SU-DHL-6 (cell line): ENCODE measurements at regions not wholly inside any gene's neighbourhood (a gene's known extent, or its start where the extent isn't known, plus 50 kb on each side); places are given as distances from the start of the nearest gene placed in this dataset.

ENCODE experiments used
- H2AFZ ChIP-seq: fragments of 200-600 bp; sonication (generic); 2 replicates; pipeline ENCODE4 v1.6.1; 2014; ENCODE audit warnings: low read depth, mild to moderate bottlenecking, moderate library complexity, mixed read lengths, antibody characterized with exemption, low read length; ENCODE audit not compliant: severe bottlenecking
- H3F3A ChIP-seq: fragments of 200-600 bp; shearing (Covaris generic); 2 replicates; pipeline ENCODE4 v1.6.0; 2016; ENCODE audit warnings: antibody characterized with exemption, mild to moderate bottlenecking; ENCODE audit not compliant: insufficient read depth
- H3K27ac ChIP-seq: fragments of 200-600 bp; sonication (generic); 2 replicates; pipeline ENCODE4 v1.5.1; 2016; ENCODE audit warnings: low read depth, mild to moderate bottlenecking, low read length, moderate library complexity, mixed read lengths
- H3K27me3 ChIP-seq: fragments of 200-600 bp; sonication (generic), shearing (Covaris generic); 2 replicates; pipeline ENCODE4 v1.6.0; 2014; ENCODE audit warnings: mild to moderate bottlenecking, low read length
- H3K36me3 ChIP-seq: fragments of 200-600 bp; sonication (generic); 2 replicates; pipeline ENCODE4 v1.6.1; 2014; ENCODE audit warnings: mild to moderate bottlenecking, low read length, mixed read lengths
- H3K4me2 ChIP-seq: fragments of 300-600, 200-600 bp; shearing (Covaris generic), sonication (generic); 2 replicates; pipeline ENCODE4 v1.6.0; 2014; ENCODE audit warnings: low read length, low read depth, mild to moderate bottlenecking; ENCODE audit not compliant: poor library complexity, severe bottlenecking
- H3K4me3 ChIP-seq: fragments of 200-600 bp; sonication (generic); 2 replicates; pipeline ENCODE4 v1.5.1; 2014; ENCODE audit warnings: antibody characterized with exemption, low read length, mild to moderate bottlenecking, mixed read lengths; ENCODE audit not compliant: insufficient read depth, poor library complexity, severe bottlenecking
- H3K79me2 ChIP-seq: fragments of 200-600 bp; sonication (generic); 2 replicates; pipeline ENCODE4 v1.6.1; 2014; ENCODE audit warnings: mild to moderate bottlenecking, low read length, moderate library complexity; ENCODE audit not compliant: insufficient read depth
- H3K9ac ChIP-seq: fragments of 200-600 bp; sonication (generic); 2 replicates; pipeline ENCODE4 v1.7.0; 2014; ENCODE audit warnings: mild to moderate bottlenecking, low read length
- H3K9me2 ChIP-seq: fragments of 200-600 bp; sonication (generic); replicated peaks from 2 replicates; pipeline ENCODE4 v1.6.1; 2014; ENCODE audit warnings: low read length; ENCODE audit not compliant: insufficient read depth
- H3K9me3 ChIP-seq: fragments of 200-600 bp; sonication (generic); 2 replicates; pipeline ENCODE4 v1.6.1; 2014; ENCODE audit warnings: low read length, mixed read lengths; ENCODE audit not compliant: insufficient read depth
- H4K20me1 ChIP-seq: fragments of 200-600 bp; sonication (generic); 2 replicates; pipeline ENCODE4 v1.6.1; 2014; ENCODE audit warnings: low read depth, mild to moderate bottlenecking, antibody characterized with exemption, low read length, moderate library complexity, mixed read lengths
- EZH2phosphoT487 ChIP-seq: fragments of 200-600 bp; sonication (generic), shearing (Covaris generic); conservative IDR thresholded peaks from 2 replicates; pipeline ENCODE4 v1.6.1; 2018; ENCODE audit warnings: mild to moderate bottlenecking, antibody characterized with exemption, low read length, moderate library complexity, mixed read lengths
- TF ChIP-seq, protein P1 (sequence below): fragments of 200-600 bp; sonication (generic); IDR thresholded peaks from one replicate; pipeline ENCODE4 v1.5.1; 2017; ENCODE audit warnings: antibody characterized with exemption, mild to moderate bottlenecking, low read length, moderate library complexity; ENCODE audit not compliant: insufficient read depth, poor library complexity, severe bottlenecking

- H4K20me1 ChIP-seq: no peaks in the 10 kb centered on the region
- H3F3A ChIP-seq: no peaks in the 10 kb centered on the region
- H3K4me2 ChIP-seq: no peak overlapping the region
- TF ChIP-seq, protein P1, sequence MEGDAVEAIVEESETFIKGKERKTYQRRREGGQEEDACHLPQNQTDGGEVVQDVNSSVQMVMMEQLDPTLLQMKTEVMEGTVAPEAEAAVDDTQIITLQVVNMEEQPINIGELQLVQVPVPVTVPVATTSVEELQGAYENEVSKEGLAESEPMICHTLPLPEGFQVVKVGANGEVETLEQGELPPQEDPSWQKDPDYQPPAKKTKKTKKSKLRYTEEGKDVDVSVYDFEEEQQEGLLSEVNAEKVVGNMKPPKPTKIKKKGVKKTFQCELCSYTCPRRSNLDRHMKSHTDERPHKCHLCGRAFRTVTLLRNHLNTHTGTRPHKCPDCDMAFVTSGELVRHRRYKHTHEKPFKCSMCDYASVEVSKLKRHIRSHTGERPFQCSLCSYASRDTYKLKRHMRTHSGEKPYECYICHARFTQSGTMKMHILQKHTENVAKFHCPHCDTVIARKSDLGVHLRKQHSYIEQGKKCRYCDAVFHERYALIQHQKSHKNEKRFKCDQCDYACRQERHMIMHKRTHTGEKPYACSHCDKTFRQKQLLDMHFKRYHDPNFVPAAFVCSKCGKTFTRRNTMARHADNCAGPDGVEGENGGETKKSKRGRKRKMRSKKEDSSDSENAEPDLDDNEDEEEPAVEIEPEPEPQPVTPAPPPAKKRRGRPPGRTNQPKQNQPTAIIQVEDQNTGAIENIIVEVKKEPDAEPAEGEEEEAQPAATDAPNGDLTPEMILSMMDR: no peak
- TF ChIP-seq EZH2phosphoT487: no peak
- no peaks in the 10 kb centered on the region for H3K79me2 ChIP-seq
- no peaks in the 10 kb centered on the region for H3K36me3 ChIP-seq
- no peaks in the 10 kb centered on the region for H3K27me3 ChIP-seq
- H3K9me3 ChIP-seq: no peaks in the 10 kb centered on the region
- no peak overlapping the region for H3K27ac ChIP-seq
- H3K9me2 ChIP-seq: no peaks in the 10 kb centered on the region
- no peak overlapping the region for H2AFZ ChIP-seq
- no peak overlapping the region for H3K9ac ChIP-seq
- no peak overlapping the region for H3K4me3 ChIP-seq
These were observed 367.6 kb downstream of the CDH11 start for GRCh38 chr16:64754279-64754678.

DNA sequence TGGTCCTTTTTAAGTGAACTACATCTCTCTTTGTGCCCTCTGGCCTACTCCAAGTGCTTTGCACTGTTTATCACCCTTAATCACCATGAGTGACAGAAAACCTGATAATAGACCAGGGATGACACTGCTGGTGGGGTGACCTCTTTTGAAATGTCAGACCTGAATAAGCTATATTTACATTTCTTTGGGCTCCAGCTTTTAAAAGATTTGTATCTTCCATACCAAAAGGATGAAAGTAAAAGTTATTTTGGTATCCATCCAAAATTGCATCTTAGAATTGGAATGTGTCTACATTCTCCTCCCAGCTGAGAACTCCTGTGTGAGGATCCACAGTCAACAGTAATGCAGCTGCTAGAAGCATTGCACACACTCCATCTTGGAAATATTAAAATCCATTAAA is 370.0 kb downstream of the CDH11 start:
- Histone ChIP-seq H3F3A (no peaks in the 10 kb centered on the region), H3K4me2 (no peak overlapping the region), H2AFZ (no peak overlapping the region), H3K4me3 (no peak overlapping the region), H3K79me2 (no peaks in the 10 kb centered on the region), H3K9me3 (no peaks in the 10 kb centered on the region), H3K27me3 (no peaks in the 10 kb centered on the region), H3K27ac (no peak overlapping the region), H3K9me2 (no peaks in the 10 kb centered on the region), H3K9ac (no peak overlapping the region), H4K20me1 (no peaks in the 10 kb centered on the region), H3K36me3 (no peaks in the 10 kb centered on the region)
- TF ChIP-seq EZH2phosphoT487: no peak
- TF ChIP-seq, protein P1: no peak

DNA sequence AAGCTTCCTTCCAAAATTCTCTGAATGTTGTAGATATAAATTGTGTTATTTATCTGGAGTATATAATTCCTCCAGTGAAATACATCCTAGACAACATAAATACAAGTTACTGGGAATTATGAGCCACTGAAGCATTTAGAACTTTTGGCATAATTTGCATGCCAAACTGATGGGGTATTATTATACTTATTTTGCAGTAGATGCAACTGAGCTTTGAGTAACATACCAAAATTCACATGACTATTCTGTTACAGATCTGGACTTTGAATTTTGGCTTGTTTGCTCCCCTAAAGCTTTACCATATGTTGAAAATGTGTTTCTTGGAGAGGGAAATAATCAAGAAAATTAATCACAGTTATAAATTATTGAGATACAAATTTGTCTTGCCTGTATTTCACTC is 372.5 kb downstream of the CDH11 start:
- TF ChIP-seq, protein P1: no peak
- TF ChIP-seq EZH2phosphoT487: no peak
- H3K4me2 ChIP-seq: no peak overlapping the region
- H3K9me3 ChIP-seq: no peaks in the 10 kb centered on the region
- no peaks in the 10 kb centered on the region for H3K9me2 ChIP-seq
- H3K36me3 ChIP-seq: no peaks in the 10 kb centered on the region
- H3K27ac ChIP-seq: no peak overlapping the region
- H3K27me3 ChIP-seq: no peaks in the 10 kb centered on the region
- H3K79me2 ChIP-seq: no peaks in the 10 kb centered on the region
- no peak overlapping the region for H3K4me3 ChIP-seq
- H2AFZ ChIP-seq: no peak overlapping the region
- no peaks in the 10 kb centered on the region for H4K20me1 ChIP-seq
- H3K9ac ChIP-seq: no peak overlapping the region
- H3F3A ChIP-seq: no peaks in the 10 kb centered on the region
